ENCODE measurements at regions not wholly inside any gene's neighbourhood (a gene's known extent, or its start where the extent isn't known, plus 50 kb on each side); places are given as distances from the start of the nearest gene placed in this dataset.

GRCh38 chr6:22445946-22446345 is 123.4 kb upstream of the HDGFL1 start:
- H3F3A ChIP-seq (ENCODE audit: low read length, unreplicated experiment), result peaks cover 4% of the 10 kb centered on the region
- H3K27me3 ChIP-seq (ENCODE audit: low read length), result no peaks in the 10 kb centered on the region
- no peak for ATAC-seq
- H2AFZ ChIP-seq (ENCODE audit: low read length), result no peak overlapping the region
- H3K79me2 ChIP-seq (ENCODE audit: low read length), result no peaks in the 10 kb centered on the region
- ChIA-PET CTCF (no interaction called here), POLR2A (ENCODE audit: unreplicated experiment) (interaction anchor here (0.7 kb wide), 1 partner anchor 197 kb away, joined by 7 read pairs; no protein-coding TSS in a partner anchor)
- no peak overlapping the region for H3K4me3 ChIP-seq (ENCODE audit: low read length)
- TF ChIP-seq EZH2phosphoT487 (IDR thresholded peaks at IDR 0.05; ENCODE audit: borderline replicate concordance, low read length) (no peak), CTCF (conservative IDR thresholded peaks at IDR 0.05; ENCODE audit: low read depth, low read length) (no peak), EZH2 (IDR thresholded peaks at IDR 0.05; ENCODE audit: low read length, unreplicated experiment) (no peak)
- H3K9ac ChIP-seq (ENCODE audit: low read length), result no peak overlapping the region
- H4K20me1 ChIP-seq (ENCODE audit: low read length), result no peaks in the 10 kb centered on the region
- no peaks in the 10 kb centered on the region for H3K36me3 ChIP-seq (ENCODE audit: low read depth, low read length)
- DNase-seq, result no peak
- BruUV-seq (replicated peaks), result no TSS peak
- no peak overlapping the region for H3K27ac ChIP-seq (ENCODE audit: low read length)
- peaks cover 49% of the 10 kb centered on the region for H3K4me1 ChIP-seq (ENCODE audit: insufficient read depth, low read length)
- no peaks in the 10 kb centered on the region for H3K9me3 ChIP-seq (ENCODE audit: low read length)
- no peak overlapping the region for H3K4me2 ChIP-seq (ENCODE audit: low read length)
- H3K9me2 ChIP-seq (replicated peaks; ENCODE audit: low read length), result no peaks in the 10 kb centered on the region
- intact Hi-C loops (cut with micrococcal nuclease), result loop anchor here (5.0 to 10.0 kb wide), 6 partner anchors 84 to 851 kb away; partner anchors contain the start of gene SOX4

- no peaks in the 10 kb centered on the region for H4K20me1 ChIP-seq (ENCODE audit: low read length)
- no peak overlapping the region for H3K4me3 ChIP-seq (ENCODE audit: low read length)
- peaks cover 49% of the 10 kb centered on the region for H3K4me1 ChIP-seq (ENCODE audit: insufficient read depth, low read length)
- no peaks in the 10 kb centered on the region for H3K9me2 ChIP-seq (replicated peaks; ENCODE audit: low read length)
- H3K36me3 ChIP-seq (ENCODE audit: low read depth, low read length), result no peaks in the 10 kb centered on the region
- no TSS peak for BruUV-seq (replicated peaks)
- no peaks in the 10 kb centered on the region for H3K79me2 ChIP-seq (ENCODE audit: low read length)
- intact Hi-C loops (cut with micrococcal nuclease), result loop anchor here (5.0 to 10.0 kb wide), 6 partner anchors 85 to 853 kb away; partner anchors contain the start of gene SOX4
- ChIA-PET POLR2A (ENCODE audit: unreplicated experiment) (no interaction called here), CTCF (no interaction called here)
- peak overlapping the region; percentile 44 for H3K27ac ChIP-seq (ENCODE audit: low read length)
- no peak overlapping the region for H2AFZ ChIP-seq (ENCODE audit: low read length)
- TF ChIP-seq CTCF (conservative IDR thresholded peaks at IDR 0.05; ENCODE audit: low read depth, low read length) (no peak), EZH2phosphoT487 (IDR thresholded peaks at IDR 0.05; ENCODE audit: borderline replicate concordance, low read length) (no peak), EZH2 (IDR thresholded peaks at IDR 0.05; ENCODE audit: low read length, unreplicated experiment) (no peak)
- ATAC-seq (no peak), DNase-seq (no peak)
- peaks cover 4% of the 10 kb centered on the region for H3F3A ChIP-seq (ENCODE audit: low read length, unreplicated experiment)
- peak overlapping the region; percentile 64; the same call in 1 of the 2 replicates for H3K4me2 ChIP-seq (ENCODE audit: low read length)
- no peak overlapping the region for H3K9ac ChIP-seq (ENCODE audit: low read length)
- H3K9me3 ChIP-seq (ENCODE audit: low read length), result no peaks in the 10 kb centered on the region
- H3K27me3 ChIP-seq (ENCODE audit: low read length), result no peaks in the 10 kb centered on the region
These were observed 121.8 kb upstream of the HDGFL1 start for GRCh38 chr6:22447249-22448196.

GRCh38 chr6:22448291-22448711 is 121.1 kb upstream of the HDGFL1 start:
- BruUV-seq (replicated peaks), result no TSS peak
- H3K27ac ChIP-seq (ENCODE audit: low read length), result peak overlapping the region; percentile 44
- DNase-seq (peak; percentile 86), ATAC-seq (peak; percentile 87)
- peaks cover 49% of the 10 kb centered on the region for H3K4me1 ChIP-seq (ENCODE audit: insufficient read depth, low read length)
- intact Hi-C loops (cut with micrococcal nuclease), result loop anchor here (5.0 to 10.0 kb wide), 6 partner anchors 86 to 854 kb away; partner anchors contain the start of gene SOX4
- no peaks in the 10 kb centered on the region for H3K79me2 ChIP-seq (ENCODE audit: low read length)
- no peak overlapping the region for H3K4me3 ChIP-seq (ENCODE audit: low read length)
- CTCF ChIA-PET, result no interaction called here
- H4K20me1 ChIP-seq (ENCODE audit: low read length), result no peaks in the 10 kb centered on the region
- H3K9me3 ChIP-seq (ENCODE audit: low read length), result no peaks in the 10 kb centered on the region
- no peak overlapping the region for H3K9ac ChIP-seq (ENCODE audit: low read length)
- no peak overlapping the region for H2AFZ ChIP-seq (ENCODE audit: low read length)
- POLR2A ChIA-PET (ENCODE audit: unreplicated experiment), result no interaction called here
- no peaks in the 10 kb centered on the region for H3K36me3 ChIP-seq (ENCODE audit: low read depth, low read length)
- H3K9me2 ChIP-seq (replicated peaks; ENCODE audit: low read length), result no peaks in the 10 kb centered on the region
- peaks cover 4% of the 10 kb centered on the region for H3F3A ChIP-seq (ENCODE audit: low read length, unreplicated experiment)
- H3K4me2 ChIP-seq (ENCODE audit: low read length), result peak overlapping the region; percentile 64
- TF ChIP-seq CTCF (conservative IDR thresholded peaks at IDR 0.05; ENCODE audit: low read depth, low read length), result no peak
- no peak for TF ChIP-seq EZH2 (IDR thresholded peaks at IDR 0.05; ENCODE audit: low read length, unreplicated experiment)
- no peak for TF ChIP-seq EZH2phosphoT487 (IDR thresholded peaks at IDR 0.05; ENCODE audit: borderline replicate concordance, low read length)
- no peaks in the 10 kb centered on the region for H3K27me3 ChIP-seq (ENCODE audit: low read length)

Measured in PC-3 (cell line).